ENCODE measurements at regions not wholly inside any gene's neighbourhood (a gene's known extent, or its start where the extent isn't known, plus 50 kb on each side); places are given as distances from the start of the nearest gene placed in this dataset.
"Not testable (repeated sequence)": the region's sequence is repeated elsewhere in the genome, so short reads cannot be mapped to it uniquely, and the experiment has no call there.

- no peak for DNase-seq
Observed at GRCh38 chr2:186405842-186406241, 80.2 kb upstream of the ZC3H15 start.

GRCh38 chr2:186407611-186408010 is 78.4 kb upstream of the ZC3H15 start:
- DNase-seq: no peak

- DNase-seq: no peak
Observed at GRCh38 chr2:186410802-186411201, 75.3 kb upstream of the ZC3H15 start.

DNA sequence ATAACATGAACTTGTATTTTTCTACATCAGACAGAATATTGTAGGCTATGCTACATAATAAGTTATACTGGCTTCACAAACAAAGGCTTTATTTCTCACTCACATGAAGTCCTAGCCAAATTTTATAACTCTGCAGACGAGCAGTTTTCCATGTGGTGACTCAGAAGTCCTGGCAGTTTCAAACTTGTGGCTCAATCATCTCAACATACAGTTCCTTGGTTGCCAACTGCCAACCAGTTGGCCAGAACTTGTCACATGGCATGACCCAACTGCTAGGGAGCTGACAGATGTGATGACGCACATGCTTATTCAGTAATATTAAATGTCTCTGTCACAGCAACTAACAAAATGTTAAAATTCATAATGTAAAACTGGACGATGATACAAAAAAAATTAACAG is 63.8 kb upstream of the ZC3H15 start:
- DNase-seq: no peak

DNA sequence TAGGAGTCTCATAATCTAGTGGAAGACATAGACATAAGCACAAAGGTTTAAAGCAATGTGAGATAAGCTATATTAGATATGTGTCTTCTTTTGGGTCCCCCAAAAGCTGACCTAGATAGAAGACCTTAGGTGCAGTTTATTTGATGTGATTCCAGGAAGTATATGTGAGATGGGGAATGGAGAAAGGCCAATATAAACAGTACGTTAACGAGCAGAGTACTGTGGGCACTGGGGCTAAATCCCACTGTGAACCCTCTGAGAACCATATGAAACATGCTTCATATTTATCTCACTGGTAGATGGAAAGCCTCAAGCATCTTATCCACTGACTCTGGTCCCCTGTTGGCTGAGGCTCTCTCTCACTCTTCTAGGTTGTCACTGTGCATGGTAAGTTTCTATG is 62.6 kb upstream of the ZC3H15 start:
- DNase-seq: no peak

GRCh38 chr2:186424265-186424664 is 61.8 kb upstream of the ZC3H15 start:
- DNase-seq: no peak

GRCh38 chr2:186425576-186425975 is 60.5 kb upstream of the ZC3H15 start:
- DNase-seq: no peak

GRCh38 chr2:186426153-186427016 is 59.7 kb upstream of the ZC3H15 start:
- no peak for DNase-seq

- not testable (repeated sequence) for DNase-seq
Observed at GRCh38 chr2:186427017-186427350, 59.1 kb upstream of the ZC3H15 start.

DNA sequence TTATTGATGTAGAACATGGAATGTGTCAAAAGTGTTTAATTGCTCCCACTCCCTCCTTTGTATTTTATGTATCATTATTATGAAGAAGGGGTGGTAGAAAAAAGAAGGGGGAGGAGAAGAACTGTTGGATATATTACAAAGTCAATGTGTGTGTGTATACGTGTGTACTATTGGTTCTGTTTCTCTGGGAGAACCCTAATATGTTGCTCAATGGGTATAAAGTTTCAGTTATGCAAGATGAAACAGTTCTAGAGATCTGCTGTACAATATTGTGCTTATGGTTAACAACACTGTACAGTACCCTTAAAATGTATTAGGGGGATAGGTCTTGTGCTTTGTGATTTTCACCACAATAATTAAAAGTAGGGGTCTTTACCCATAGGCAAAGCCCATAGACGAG is 58.1 kb upstream of the ZC3H15 start:
- no peak for DNase-seq

DNA sequence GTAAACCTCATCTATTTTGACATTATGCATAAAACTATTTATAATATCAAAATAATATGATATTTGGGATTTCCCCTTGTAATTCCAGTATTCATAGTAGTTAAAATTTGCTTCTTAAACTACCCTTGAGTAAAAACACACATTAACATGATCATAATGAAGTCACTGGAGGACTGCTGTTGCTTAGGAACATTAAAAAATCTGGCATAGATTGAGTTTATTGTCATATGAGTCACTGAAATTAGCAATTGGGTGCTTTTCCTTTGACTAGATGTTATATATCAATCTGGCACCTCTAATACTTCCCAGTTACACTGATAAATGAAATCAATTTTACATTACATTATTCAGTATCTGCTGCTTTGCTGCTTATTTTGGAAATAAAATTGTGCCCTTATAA is 57.0 kb upstream of the ZC3H15 start:
- DNase-seq: no peak

- no peak for DNase-seq
Observed at GRCh38 chr2:186431306-186431705, 54.8 kb upstream of the ZC3H15 start.

- no peak for DNase-seq
Observed at GRCh38 chr2:186433040-186433439, 53.0 kb upstream of the ZC3H15 start.

DNA sequence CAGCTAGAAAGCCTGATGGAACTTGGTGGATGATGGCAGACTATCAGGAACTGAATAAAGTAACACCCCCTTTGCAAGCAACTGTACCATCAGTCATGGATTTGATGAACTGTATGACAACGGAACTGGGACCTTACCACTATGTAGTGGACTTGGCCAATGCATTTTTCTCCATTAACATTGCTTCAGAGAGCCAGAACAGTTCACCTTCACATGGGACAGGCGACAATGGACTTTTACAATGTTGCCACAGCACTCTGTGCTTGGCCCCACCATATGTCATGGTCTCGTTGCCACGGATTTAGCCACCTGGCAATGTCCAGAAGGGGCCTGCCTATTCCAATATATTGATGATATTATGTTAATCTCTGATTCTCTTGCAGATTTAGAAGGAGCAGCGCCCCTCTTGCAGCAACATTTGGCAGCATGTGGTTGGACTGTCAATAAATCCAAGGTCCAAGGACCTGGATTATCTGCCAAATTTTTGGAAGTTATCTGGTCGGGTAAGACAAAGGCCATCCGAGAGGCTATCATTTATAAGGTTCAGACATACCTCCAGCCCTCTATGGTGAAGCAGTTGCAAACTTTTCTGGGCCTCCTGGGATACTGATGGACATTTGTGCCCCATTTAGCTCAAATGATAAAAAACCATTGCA is 52.2 kb upstream of the ZC3H15 start:
- no peak for DNase-seq

All from SW 1271 (cell line).